ENCODE measurements at regions not wholly inside any gene's neighbourhood (a gene's known extent, or its start where the extent isn't known, plus 50 kb on each side); places are given as distances from the start of the nearest gene placed in this dataset.

- DNase-seq = no peak
Measured at GRCh38 chr2:160890667-160891352, 269.4 kb upstream of the TANK start.

DNA sequence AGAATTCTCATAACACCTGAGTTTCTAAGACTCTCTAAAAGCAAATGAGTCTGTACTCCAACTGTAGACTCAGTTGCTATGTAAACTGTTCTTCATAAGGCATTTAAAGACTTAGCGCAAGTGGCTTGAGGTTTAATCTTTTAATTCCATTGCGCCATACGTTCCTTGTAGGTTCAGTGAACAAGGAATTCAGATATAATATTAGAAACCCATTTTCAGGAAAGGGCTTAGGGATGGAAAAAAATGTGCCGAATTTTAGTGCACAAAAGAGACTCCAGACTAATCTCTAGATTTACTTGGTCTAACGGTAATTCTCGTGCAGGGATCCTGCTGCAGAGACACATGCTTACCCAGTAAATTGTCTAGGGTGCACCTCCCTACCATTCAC is 268.9 kb upstream of the TANK start:
- DNase-seq = no peak

DNA sequence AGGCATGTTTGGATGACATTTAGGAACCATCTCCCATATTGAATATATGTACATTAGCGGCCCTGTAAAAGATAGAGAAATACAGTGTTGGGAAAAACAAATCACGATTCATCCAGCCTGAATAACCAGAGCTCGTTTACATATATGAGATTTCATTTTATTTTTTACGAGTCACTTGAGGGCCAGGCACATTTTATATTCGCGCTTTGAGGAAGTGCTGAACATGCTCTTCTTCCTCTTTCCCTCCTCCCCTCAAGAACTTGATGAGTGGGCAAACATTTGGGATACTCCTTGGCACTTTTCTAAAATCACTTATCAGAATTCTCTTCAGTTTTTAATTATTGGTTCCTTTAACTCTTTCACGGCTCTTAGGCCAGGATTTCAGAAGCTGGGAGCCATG is 268.0 kb upstream of the TANK start:
- DNase-seq = no peak

- no peak for DNase-seq
Measured at GRCh38 chr2:160893581-160893980, 266.6 kb upstream of the TANK start.

DNA sequence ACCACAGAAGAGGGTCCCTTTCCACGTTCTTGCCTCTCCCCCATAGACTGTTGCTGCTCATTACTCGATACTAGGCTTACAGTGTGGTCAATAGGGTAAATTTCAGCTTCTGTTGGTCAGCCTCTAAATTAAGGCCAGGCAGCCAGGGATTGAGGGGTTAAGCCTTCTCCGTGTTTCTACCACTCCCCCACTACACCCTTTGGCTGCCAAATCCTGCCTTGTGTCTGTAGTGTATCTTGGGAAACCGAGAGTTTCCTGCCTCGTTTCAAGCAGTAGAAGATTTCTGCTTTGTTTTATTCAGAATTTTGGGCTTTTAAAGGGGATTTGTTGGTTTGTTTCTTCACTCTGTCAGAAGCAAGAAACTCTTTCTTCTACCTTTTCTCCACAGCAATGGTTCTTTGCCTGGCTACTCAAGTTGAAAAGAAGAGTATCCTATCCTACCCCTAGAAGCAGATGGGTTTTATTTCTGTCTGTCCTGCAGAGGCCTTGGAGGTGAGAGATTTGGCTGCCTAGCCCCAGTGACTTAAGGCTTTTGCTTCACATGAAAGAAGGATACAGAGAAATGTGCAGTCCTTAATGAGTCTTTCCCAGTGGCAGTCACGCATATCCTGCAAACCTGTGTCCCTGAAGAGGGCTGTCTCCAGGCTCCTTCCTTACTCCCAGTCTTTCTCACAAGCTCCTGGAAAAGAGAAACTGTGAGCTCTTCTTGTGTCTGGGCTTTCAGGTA is 261.5 kb upstream of the TANK start:
- DNase-seq = no peak

- no peak for DNase-seq
Measured at GRCh38 chr2:160901613-160902012, 258.6 kb upstream of the TANK start.

- DNase-seq = no peak
Measured at GRCh38 chr2:160905862-160906261, 254.4 kb upstream of the TANK start.

DNA sequence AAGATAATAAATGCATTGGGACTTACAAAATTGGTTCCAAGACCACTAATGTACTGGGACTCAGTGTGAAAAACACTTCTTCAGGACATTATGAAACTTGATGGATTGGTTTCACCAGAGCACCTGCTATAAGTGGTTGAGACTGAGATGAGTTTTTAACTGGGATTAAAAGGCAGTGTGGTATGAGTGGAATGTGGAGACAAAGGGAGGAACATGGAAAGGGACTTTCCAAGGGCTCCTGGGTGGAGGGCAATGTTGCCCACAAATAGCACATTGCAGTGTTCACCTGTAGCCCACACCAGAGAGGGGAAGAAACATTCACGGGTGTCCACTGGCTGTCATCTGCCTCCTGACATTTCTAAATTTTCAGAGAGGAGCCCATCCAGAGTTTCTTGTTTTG is 253.3 kb upstream of the TANK start:
- DNase-seq = no peak

GRCh38 chr2:160907738-160908137 is 252.5 kb upstream of the TANK start:
- no peak for DNase-seq

DNA sequence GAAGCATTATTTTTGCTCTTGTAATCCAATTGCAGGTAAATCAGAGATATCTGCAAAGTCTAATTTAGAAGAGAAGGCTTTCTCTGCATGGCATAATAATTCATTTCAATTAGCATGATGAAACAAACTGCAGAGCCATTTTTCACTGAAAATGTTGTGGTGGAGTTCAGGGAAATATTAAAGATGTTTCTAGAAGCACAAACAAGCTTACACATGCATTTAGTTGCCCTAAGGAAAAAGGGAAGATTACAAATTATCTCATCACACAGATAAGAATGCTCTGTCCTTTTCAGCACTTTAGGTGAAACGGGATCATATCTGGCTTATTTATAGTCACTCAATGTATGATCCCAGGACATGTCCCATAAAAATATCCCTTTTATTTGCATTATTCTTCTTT is 252.1 kb upstream of the TANK start:
- DNase-seq = no peak

GRCh38 chr2:160909781-160910242 is 250.4 kb upstream of the TANK start:
- no peak for DNase-seq

GRCh38 chr2:160910681-160911080 is 249.5 kb upstream of the TANK start:
- DNase-seq = no peak

- no peak for DNase-seq
Measured at GRCh38 chr2:160911258-160911657, 249.0 kb upstream of the TANK start.

- no peak for DNase-seq
Measured at GRCh38 chr2:160912276-160912675, 248.0 kb upstream of the TANK start.

- no peak for DNase-seq
Measured at GRCh38 chr2:160913323-160913722, 246.9 kb upstream of the TANK start.

- no peak for DNase-seq
Measured at GRCh38 chr2:160914217-160914616, 246.0 kb upstream of the TANK start.

GRCh38 chr2:160916300-160916699 is 243.9 kb upstream of the TANK start:
- no peak for DNase-seq

DNA sequence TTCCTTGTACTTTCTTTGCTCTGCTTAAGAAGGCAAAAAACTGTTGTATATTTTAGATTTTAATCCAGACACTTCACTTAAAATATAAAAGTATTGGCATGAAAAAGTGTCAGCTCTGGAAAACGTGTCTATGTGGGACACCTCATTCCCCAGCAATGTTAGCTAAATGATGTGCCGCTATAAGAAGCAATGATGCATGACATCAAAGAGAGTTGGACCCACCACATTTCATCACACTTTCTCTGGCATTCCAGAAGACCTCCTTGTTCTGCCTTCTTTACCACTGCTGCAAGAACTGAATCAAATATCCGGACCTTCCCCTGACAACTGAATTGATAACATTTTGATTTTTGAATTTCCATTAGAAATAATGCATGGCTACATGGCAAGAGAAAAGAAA is 242.4 kb upstream of the TANK start:
- no peak for DNase-seq

GRCh38 chr2:160918258-160918657 is 242.0 kb upstream of the TANK start:
- DNase-seq = no peak

DNA sequence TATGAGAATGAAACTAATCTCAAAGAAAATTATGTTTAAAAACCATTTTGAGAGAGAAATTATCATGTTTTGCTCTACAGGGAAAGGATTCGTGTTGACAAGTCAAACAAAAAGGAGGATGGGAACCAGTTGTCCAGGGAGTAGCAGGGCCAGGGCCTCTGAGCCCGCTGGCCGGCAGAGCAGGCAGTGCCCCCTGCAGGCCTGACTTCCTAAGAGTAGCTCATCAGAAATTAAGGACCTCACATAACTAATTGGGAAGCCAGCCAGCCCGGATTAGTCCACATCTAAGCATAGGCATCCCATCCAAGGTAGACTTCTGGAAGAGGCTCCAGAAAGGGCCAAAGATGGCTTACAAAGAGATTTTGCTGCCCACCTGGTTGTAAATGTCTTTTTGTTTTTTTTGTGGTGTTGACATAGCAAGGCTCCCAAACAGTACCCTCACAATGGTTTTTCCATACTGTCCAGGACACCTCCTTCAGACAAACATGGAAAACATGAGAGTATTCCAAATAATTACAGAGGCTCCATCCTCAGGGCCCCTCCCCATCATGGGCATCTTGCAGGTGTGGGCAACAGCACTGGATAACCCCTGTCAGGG is 241.2 kb upstream of the TANK start:
- no peak for DNase-seq

DNA sequence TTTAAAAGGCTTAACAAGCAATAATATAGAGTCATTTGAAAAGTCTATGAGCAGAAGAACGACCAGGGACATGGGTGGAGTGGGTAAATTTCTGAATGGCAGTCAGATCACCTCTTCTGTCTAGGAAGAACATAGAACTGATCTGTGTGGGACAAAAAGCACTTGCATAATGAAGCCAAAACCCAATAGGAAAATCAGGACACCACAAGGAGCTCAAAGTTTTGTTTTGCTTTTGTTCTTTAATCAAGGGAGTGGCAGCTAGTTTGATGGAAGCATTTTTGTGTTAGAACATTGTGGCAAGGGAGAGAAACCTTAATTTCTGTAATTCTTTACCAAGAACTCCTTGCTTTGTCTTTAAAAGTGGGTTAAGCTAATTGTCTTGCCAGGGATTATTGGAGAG is 240.2 kb upstream of the TANK start:
- no peak for DNase-seq

GRCh38 chr2:160920791-160921303 is 239.4 kb upstream of the TANK start:
- DNase-seq = no peak

- DNase-seq = no peak
Measured at GRCh38 chr2:160921386-160921964, 238.8 kb upstream of the TANK start.

DNA sequence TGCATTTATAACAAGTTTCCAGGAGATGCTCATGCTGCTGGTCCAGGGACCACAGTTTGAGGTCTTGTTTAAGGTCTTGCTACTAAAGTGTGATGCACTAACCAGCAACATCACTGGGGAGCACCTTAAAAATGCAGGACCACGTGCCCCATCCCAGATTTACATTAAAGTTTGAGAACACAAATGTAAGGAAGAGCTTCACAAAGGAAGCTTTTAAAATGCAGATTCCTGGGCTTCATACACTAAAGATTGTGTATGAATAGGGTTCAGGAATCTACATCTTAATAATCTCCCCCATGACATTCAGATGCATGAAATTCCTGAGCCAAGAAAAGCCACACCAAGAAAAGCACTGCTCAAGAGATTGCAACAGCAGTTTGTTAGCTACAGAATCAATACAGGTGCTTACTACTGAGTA is 235.3 kb upstream of the TANK start:
- DNase-seq = no peak

Data from NCI-H1092 (cell line).